Left ventricle myocardium inferior (tissue), 1 donor: ENCODE measurements at regions not wholly inside any gene's neighbourhood (a gene's known extent, or its start where the extent isn't known, plus 50 kb on each side); places are given as distances from the start of the nearest gene placed in this dataset.

Experiments used
- DNase-seq: peaks from one replicate; pipeline ENCODE4 v3.0.0-alpha.2; 2020
- H3K27ac ChIP-seq: fragments of 200-600 bp; replicated peaks from 2 replicates; pipeline ENCODE4 v1.8.0; 2021
- H3K27me3 ChIP-seq: fragments of 200-600 bp; 2 replicates; pipeline ENCODE4 v1.8.0; 2021; ENCODE audit warnings: low read depth
- H3K36me3 ChIP-seq: fragments of 200-600 bp; 2 replicates; pipeline ENCODE4 v1.8.0; 2021
- H3K4me1 ChIP-seq: fragments of 200-600 bp; 2 replicates; pipeline ENCODE4 v1.8.0; 2021
- H3K4me3 ChIP-seq: fragments of 200-600 bp; 2 replicates; pipeline ENCODE4 v1.8.0; 2021; ENCODE audit warnings: mild to moderate bottlenecking, moderate library complexity
- H3K9me3 ChIP-seq: fragments of 200-600 bp; replicated peaks from 2 replicates; pipeline ENCODE4 v1.8.0; 2021
- CTCF ChIP-seq: fragments of 200-600 bp; IDR thresholded peaks from 2 replicates; pipeline ENCODE4 v1.8.0; 2021; ENCODE audit warnings: antibody characterized with exemption, mild to moderate bottlenecking, borderline replicate concordance
- intact Hi-C: fragments of 100-400 bp; cut with micrococcal nuclease; formaldehyde crosslinking; loops from one replicate; pipeline ENCODE4 v1.11.0; 2022
- donor health status: DM: no; HTN: yes; CAD: no; lungs with severe emphysema.

GRCh38 chr12:108033090-108033489 lies 96.0 kb upstream of the WSCD2 start:
- Histone ChIP-seq H3K27ac (no peak overlapping the region), H3K9me3 (no peaks in the 10 kb centered on the region), H3K27me3 (peaks cover 91% of the 10 kb centered on the region), H3K36me3 (no peaks in the 10 kb centered on the region), H3K4me1 (no peaks in the 10 kb centered on the region), H3K4me3 (no peak overlapping the region)
- DNase-seq, result no peak
- intact Hi-C loops, result no loop called here
- no peak for TF ChIP-seq CTCF

- H3K36me3 ChIP-seq, result no peaks in the 10 kb centered on the region
- no peak for TF ChIP-seq CTCF
- intact Hi-C loops, result no loop called here
- peaks cover 78% of the 10 kb centered on the region for H3K27me3 ChIP-seq
- no peaks in the 10 kb centered on the region for H3K4me1 ChIP-seq
- H3K9me3 ChIP-seq, result no peaks in the 10 kb centered on the region
- H3K27ac ChIP-seq, result no peak overlapping the region
- no peak for DNase-seq
- H3K4me3 ChIP-seq, result no peak overlapping the region
These were observed 93.7 kb upstream of the WSCD2 start for GRCh38 chr12:108035372-108035771.

GRCh38 chr12:108037960-108038359 lies 91.1 kb upstream of the WSCD2 start:
- H3K27me3 ChIP-seq, result peaks cover 54% of the 10 kb centered on the region
- intact Hi-C loops, result no loop called here
- TF ChIP-seq CTCF, result no peak
- H3K4me1 ChIP-seq, result peaks cover 3% of the 10 kb centered on the region
- no peaks in the 10 kb centered on the region for H3K36me3 ChIP-seq
- DNase-seq, result no peak
- no peak overlapping the region for H3K27ac ChIP-seq
- H3K4me3 ChIP-seq, result no peak overlapping the region
- H3K9me3 ChIP-seq, result no peaks in the 10 kb centered on the region

DNA sequence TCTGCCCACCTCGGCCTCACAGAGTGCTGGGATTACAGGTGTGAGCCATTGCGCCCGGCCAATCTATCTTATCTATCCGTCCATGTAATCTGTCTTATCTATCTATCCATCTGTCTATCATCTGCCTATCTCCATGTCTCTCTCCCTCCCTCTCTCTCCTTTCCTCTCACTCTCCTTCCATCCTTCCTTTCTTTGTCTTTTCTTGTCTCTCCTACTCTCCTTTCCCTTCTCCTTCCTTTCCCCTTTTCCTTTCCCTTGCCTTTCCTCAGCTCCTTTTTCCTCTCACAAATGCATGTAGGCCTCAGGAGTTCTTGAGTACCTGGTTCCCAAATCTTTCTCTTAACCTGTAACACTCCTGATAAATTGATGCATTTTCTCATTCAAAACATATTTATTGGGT lies 89.3 kb upstream of the WSCD2 start:
- Histone ChIP-seq H3K36me3 (no peaks in the 10 kb centered on the region), H3K27ac (no peak overlapping the region), H3K4me1 (peaks cover 3% of the 10 kb centered on the region), H3K9me3 (no peaks in the 10 kb centered on the region), H3K4me3 (no peak overlapping the region), H3K27me3 (peaks cover 36% of the 10 kb centered on the region)
- DNase-seq, result no peak
- TF ChIP-seq CTCF, result no peak
- intact Hi-C loops, result no loop called here

DNA sequence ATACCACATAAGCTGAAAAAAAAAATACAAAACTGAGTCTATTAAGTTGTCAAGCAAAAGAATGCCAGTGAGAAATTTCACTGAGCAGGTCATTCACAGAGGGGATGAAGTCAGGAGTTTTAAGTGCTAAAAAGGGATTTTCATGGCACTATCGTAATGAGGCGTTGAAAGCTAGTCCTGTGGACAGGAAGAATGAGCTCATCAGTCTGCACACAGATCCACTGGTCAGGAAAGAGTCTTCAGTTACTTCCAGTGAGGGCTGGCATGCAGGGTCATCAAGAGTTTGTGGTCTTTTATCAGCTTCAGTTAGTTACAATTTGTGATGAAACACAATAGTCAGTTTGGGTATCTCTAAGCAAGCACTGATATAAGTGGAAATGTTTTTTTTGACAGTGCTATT lies 88.1 kb upstream of the WSCD2 start:
- intact Hi-C loops, result no loop called here
- DNase-seq, result no peak
- Histone ChIP-seq H3K27me3 (peaks cover 28% of the 10 kb centered on the region), H3K36me3 (no peaks in the 10 kb centered on the region), H3K27ac (no peak overlapping the region), H3K4me1 (peaks cover 3% of the 10 kb centered on the region), H3K4me3 (no peak overlapping the region), H3K9me3 (no peaks in the 10 kb centered on the region)
- no peak for TF ChIP-seq CTCF

- Histone ChIP-seq H3K27ac (no peak overlapping the region), H3K9me3 (no peaks in the 10 kb centered on the region), H3K4me1 (peaks cover 11% of the 10 kb centered on the region), H3K27me3 (peaks cover 22% of the 10 kb centered on the region), H3K4me3 (no peak overlapping the region), H3K36me3 (no peaks in the 10 kb centered on the region)
- no peak for TF ChIP-seq CTCF
- DNase-seq, result no peak
- intact Hi-C loops, result no loop called here
These were observed 85.8 kb upstream of the WSCD2 start for GRCh38 chr12:108043286-108043685.
